H1 (cell line): ENCODE measurements at regions not wholly inside any gene's neighbourhood (a gene's known extent, or its start where the extent isn't known, plus 50 kb on each side); places are given as distances from the start of the nearest gene placed in this dataset.

Source experiments
- CTCF ChIA-PET: fragments of 300-600 bp; sonication (Branson Sonifier 250); formaldehyde crosslinking; loops from one replicate; lab custom pipeline; 2021; ENCODE audit not compliant: partially characterized antibody; lab: Charles Lee
- POLR2A ChIA-PET: fragments of 300-600 bp; sonication (Branson Sonifier 250); formaldehyde crosslinking; loops from one replicate; lab custom pipeline; 2021; ENCODE audit warnings: inconsistent platforms; ENCODE audit not compliant: partially characterized antibody; lab: Charles Lee
- DNase-seq, 2 experiments: peaks; one replicate each; pipeline versions ENCODE4 v3.0.0 to v3.0.0-alpha.2; 2010 to 2022; ENCODE audit warnings: low spot score in 2 of 2, low read depth in 1 of 2, mixed read lengths in 1 of 2
- FAIRE-seq: peaks from 2 replicates; lab custom pipeline; 2011; peaks lifted over from hg19 to GRCh38; lab: Jason Lieb, UNC
- H2AFZ ChIP-seq: 2 replicates; pipeline ENCODE4 v1.8.1; 2012; ENCODE audit warnings: low read length, inconsistent platforms
- H2AK5ac ChIP-seq: 2 replicates; pipeline ENCODE4 v1.6.1; 2013; ENCODE audit warnings: low read depth, low read length
- H2BK120ac ChIP-seq: replicated peaks from 2 replicates; pipeline ENCODE3; 2013; ENCODE audit warnings: low read depth, low read length, inconsistent platforms
- H2BK12ac ChIP-seq: 2 replicates; pipeline ENCODE4 v1.6.1; 2013; ENCODE audit warnings: low read depth, low read length
- H2BK15ac ChIP-seq: 2 replicates; pipeline ENCODE4 v1.6.1; 2013; ENCODE audit warnings: low read length
- H2BK20ac ChIP-seq: 2 replicates; pipeline ENCODE4 v1.6.1; 2013; ENCODE audit warnings: low read length
- H2BK5ac ChIP-seq: 2 replicates; pipeline ENCODE4 v1.6.1; 2013; ENCODE audit warnings: low read depth, low read length
- H3K14ac ChIP-seq: 2 replicates; pipeline ENCODE4 v1.6.1; 2013; ENCODE audit warnings: inconsistent platforms; ENCODE audit not compliant: insufficient read length
- H3K18ac ChIP-seq: 2 replicates; pipeline ENCODE4 v1.6.1; 2013; ENCODE audit warnings: low read length; ENCODE audit errors: extremely low read depth
- H3K23ac ChIP-seq: 2 replicates; pipeline ENCODE4 v1.6.1; 2013; ENCODE audit warnings: inconsistent platforms; ENCODE audit not compliant: insufficient read length
- H3K23me2 ChIP-seq: 2 replicates; pipeline ENCODE4 v1.6.1; 2013; ENCODE audit warnings: low read depth, low read length
- H3K27ac ChIP-seq: 2 replicates; pipeline ENCODE4 v1.6.1; 2011; ENCODE audit warnings: low read depth, low read length, inconsistent platforms
- H3K27me3 ChIP-seq, 4 experiments: replicated peaks in 1 of 4; 1 replicate in 1 of 4; 2 replicates in 3 of 4; pipeline versions ENCODE4 v1.6.1 to v1.8.1; 2011 to 2013; ENCODE audit warnings: low read length in 3 of 4, mild to moderate bottlenecking in 3 of 4, inconsistent platforms in 2 of 4, mixed read lengths in 2 of 4, moderate library complexity in 1 of 4; ENCODE audit not compliant: control insufficient read depth in 3 of 4, insufficient read depth in 3 of 4; ENCODE audit errors: extremely low read depth in 1 of 4
- H3K36me3 ChIP-seq, 4 experiments: 2 replicates each; pipeline versions ENCODE4 v1.6.1 to v1.8.1; 2011 to 2013; ENCODE audit warnings: mild to moderate bottlenecking in 4 of 4, low read length in 3 of 4, moderate library complexity in 2 of 4, control low read depth in 1 of 4, inconsistent platforms in 1 of 4; ENCODE audit not compliant: insufficient read depth in 4 of 4, control insufficient read depth in 2 of 4
- H3K4ac ChIP-seq: replicated peaks from 2 replicates; pipeline ENCODE3; 2013; ENCODE audit warnings: low read length, low read depth, mixed read lengths, inconsistent platforms; ENCODE audit not compliant: insufficient read length
- H3K4me1 ChIP-seq, 4 experiments: replicated peaks in 1 of 4; 1 replicate in 1 of 4; 2 replicates in 3 of 4; pipeline versions ENCODE4 v1.6.1 to v1.8.1; 2011 to 2013; ENCODE audit warnings: low read length in 3 of 4, inconsistent platforms in 2 of 4, mixed read lengths in 1 of 4; ENCODE audit not compliant: insufficient read depth in 4 of 4, control insufficient read depth in 3 of 4
- H3K4me2 ChIP-seq, 2 experiments: 2 replicates each; pipeline versions ENCODE4 v1.6.1 to v1.8.1; 2011 to 2013; ENCODE audit warnings: low read depth in 2 of 2, low read length in 2 of 2, control low read depth in 1 of 2, inconsistent platforms in 1 of 2, mild to moderate bottlenecking in 1 of 2; ENCODE audit not compliant: insufficient read depth in 1 of 2
- H3K4me3 ChIP-seq, 4 experiments: fragments of 200-600, 300-600 bp in 1 of 4; sonication (generic), shearing (Covaris generic), sonication (Bioruptor Twin) in 1 of 4; 2 replicates each; pipeline versions ENCODE4 v1.5.1 to v1.8.1; 2011 to 2016; ENCODE audit warnings: low read length in 4 of 4, low read depth in 3 of 4, control low read depth in 2 of 4, inconsistent platforms in 2 of 4, mild to moderate bottlenecking in 2 of 4, mixed read lengths in 1 of 4, moderate library complexity in 1 of 4; ENCODE audit not compliant: insufficient read depth in 2 of 4; ENCODE audit errors: extremely low read depth in 1 of 4
- H3K56ac ChIP-seq: replicated peaks from 2 replicates; pipeline ENCODE3; 2013; ENCODE audit warnings: low read depth, mild to moderate bottlenecking, mixed read lengths, low read length, inconsistent platforms; ENCODE audit not compliant: insufficient read length
- H3K79me1 ChIP-seq: 2 replicates; pipeline ENCODE4 v1.6.1; 2013; ENCODE audit warnings: low read depth, low read length, control low read depth
- H3K79me2 ChIP-seq, 2 experiments: 2 replicates each; pipeline versions ENCODE4 v1.6.1 to v1.8.1; 2012 to 2013; ENCODE audit warnings: low read length in 2 of 2, mild to moderate bottlenecking in 2 of 2, inconsistent platforms in 1 of 2; ENCODE audit not compliant: insufficient read depth in 2 of 2, control insufficient read depth in 1 of 2
- H3K9ac ChIP-seq, 4 experiments: replicated peaks in 1 of 4; 1 replicate in 1 of 4; 2 replicates in 3 of 4; pipeline versions ENCODE4 v1.6.1 to v1.8.1; 2011 to 2013; ENCODE audit warnings: low read depth in 3 of 4, low read length in 3 of 4, control low read depth in 2 of 4, mild to moderate bottlenecking in 2 of 4, moderate library complexity in 2 of 4, inconsistent platforms in 1 of 4; ENCODE audit errors: extremely low read depth in 1 of 4
- H3K9me3 ChIP-seq, 2 experiments: 2 replicates each; pipeline versions ENCODE4 v1.6.1 to v1.8.1; 2012 to 2013; ENCODE audit warnings: mild to moderate bottlenecking in 2 of 2, moderate library complexity in 2 of 2, control low read depth in 1 of 2, inconsistent platforms in 1 of 2, low read depth in 1 of 2, low read length in 1 of 2, mixed read lengths in 1 of 2; ENCODE audit not compliant: insufficient read depth in 2 of 2
- H4K20me1 ChIP-seq, 2 experiments: replicated peaks in 1 of 2; 2 replicates each; pipeline versions ENCODE3 to v1.8.1; 2011 to 2013; ENCODE audit warnings: inconsistent platforms in 2 of 2, low read length in 2 of 2, mild to moderate bottlenecking in 1 of 2; ENCODE audit not compliant: insufficient read depth in 2 of 2, control insufficient read depth in 1 of 2
- H4K5ac ChIP-seq: 2 replicates; pipeline ENCODE4 v1.6.1; 2013; ENCODE audit warnings: low read length, low read depth, mixed read lengths, inconsistent platforms; ENCODE audit not compliant: insufficient read length
- H4K8ac ChIP-seq: 2 replicates; pipeline ENCODE4 v1.8.0; 2013; ENCODE audit warnings: mild to moderate bottlenecking, moderate library complexity, low read length, inconsistent platforms; ENCODE audit not compliant: insufficient read depth; ENCODE audit errors: extremely low read depth
- H4K91ac ChIP-seq: replicated peaks from 2 replicates; pipeline ENCODE3; 2013; ENCODE audit warnings: low read length, mixed read lengths, inconsistent platforms; ENCODE audit not compliant: insufficient read length
- BCL11A ChIP-seq, 2 experiments: IDR thresholded peaks; one replicate each; pipeline ENCODE4 v1.6.1; 2011; ENCODE audit warnings: low read depth in 2 of 2, low read length in 2 of 2, mild to moderate bottlenecking in 2 of 2
- CREB1 ChIP-seq: IDR thresholded peaks from 2 replicates; pipeline ENCODE4 v1.6.1; 2012; ENCODE audit warnings: inconsistent platforms
- CTCF ChIP-seq, 3 experiments: IDR thresholded peaks; 1 replicate in 2 of 3; 2 replicates in 1 of 3; pipeline versions ENCODE4 v1.5.1 to v1.6.1; 2011; ENCODE audit warnings: low read length in 3 of 3, mild to moderate bottlenecking in 3 of 3, inconsistent platforms in 2 of 3, low read depth in 1 of 3, moderate library complexity in 1 of 3; ENCODE audit not compliant: insufficient read depth in 1 of 3; ENCODE audit errors: control extremely low read depth in 1 of 3
- KDM5A ChIP-seq: fragments of 200-600 bp; IDR thresholded peaks from 2 replicates; pipeline ENCODE4 v1.7.1; 2012; ENCODE audit warnings: mild to moderate bottlenecking, low read length, inconsistent platforms, mixed read lengths
- NRF1 ChIP-seq: IDR thresholded peaks from 2 replicates; pipeline ENCODE4 v1.6.1; 2011; ENCODE audit warnings: mild to moderate bottlenecking, low read depth, low read length, improper control_type of control experiment
- POU5F1 ChIP-seq: IDR thresholded peaks from 2 replicates; pipeline ENCODE4 v1.6.1; 2011; ENCODE audit warnings: low read depth, mild to moderate bottlenecking, low read length, moderate library complexity
- SAP30 ChIP-seq: fragments of 300-600 bp; sonication (generic); IDR thresholded peaks from 2 replicates; pipeline ENCODE4 v1.7.1; 2012; ENCODE audit warnings: low read length, moderate library complexity, mild to moderate bottlenecking, inconsistent platforms; ENCODE audit not compliant: insufficient read depth, insufficient replicate concordance
- SIN3A ChIP-seq, 2 experiments: IDR thresholded peaks in 1 of 2; conservative IDR thresholded peaks in 1 of 2; 2 replicates each; pipeline ENCODE4 v1.6.1; 2011 to 2012; ENCODE audit warnings: low read length in 2 of 2, improper control_type of control experiment in 1 of 2, low read depth in 1 of 2, mild to moderate bottlenecking in 1 of 2
- SP1 ChIP-seq: IDR thresholded peaks from 2 replicates; pipeline ENCODE4 v1.6.1; 2011; ENCODE audit warnings: low read depth, low read length
- SP2 ChIP-seq: IDR thresholded peaks from 2 replicates; pipeline ENCODE4 v1.6.1; 2012; ENCODE audit warnings: mild to moderate bottlenecking, low read length, inconsistent platforms
- SRF ChIP-seq: IDR thresholded peaks from 2 replicates; pipeline ENCODE4 v1.6.1; 2011; ENCODE audit warnings: mild to moderate bottlenecking, low read depth, low read length, moderate library complexity
- WGBS, 2 experiments: shearing (Covaris generic) in 1 of 2; methylation state at CpG; one replicate each; pipeline versions ENCODE4 v1.1.6 to v1.1.7; 2013 to 2015; ENCODE audit warnings: low lambda C conversion rate in 2 of 2, mixed read lengths in 2 of 2, inconsistent platforms in 1 of 2, low coverage in 1 of 2, missing lambda C conversion rate in 1 of 2; ENCODE audit not compliant: insufficient replicate concordance in 2 of 2, insufficient coverage in 1 of 2, insufficient read length in 1 of 2; ENCODE audit errors: extremely low coverage in 1 of 2, missing lambda C conversion rate in 1 of 2; 5-methylcytosine and 5-hydroxymethylcytosine counted together

- Histone ChIP-seq H3K4me2 (no peak overlapping the region), H2BK120ac (no peak overlapping the region), H2BK15ac (no peak overlapping the region), H4K5ac (no peak overlapping the region), H2AK5ac (no peak overlapping the region), H3K18ac (no peak overlapping the region), H2BK20ac (no peak overlapping the region), H2BK5ac (no peak overlapping the region), H3K79me2 (no peaks in the 10 kb centered on the region), H3K4me1 (no peaks in the 10 kb centered on the region), H3K23ac (no peak overlapping the region), H4K20me1 (no peaks in the 10 kb centered on the region), H3K27me3 (no peaks in the 10 kb centered on the region), H3K9ac (no peak overlapping the region), H3K4me3 (no peak overlapping the region), H3K27ac (no peak overlapping the region), H3K23me2 (no peaks in the 10 kb centered on the region), H4K91ac (no peak overlapping the region), H3K4ac (no peak overlapping the region), H2BK12ac (no peak overlapping the region), H4K8ac (no peak overlapping the region), H3K79me1 (no peaks in the 10 kb centered on the region), H3K14ac (no peak overlapping the region), H3K9me3 (no peaks in the 10 kb centered on the region), H3K56ac (no peak overlapping the region), H2AFZ (no peak overlapping the region), H3K36me3 (no peaks in the 10 kb centered on the region; a peak in 1 of 8 replicates)
- TF ChIP-seq SP2: no peak
- no peak for TF ChIP-seq CREB1
- no peak for TF ChIP-seq NRF1
- TF ChIP-seq KDM5A: no peak
- TF ChIP-seq SP1: no peak
- TF ChIP-seq POU5F1: no peak
- TF ChIP-seq CTCF (IDR thresholded peaks at IDR 0.05; ENCODE audit: control extremely low read depth in 1 of 3, insufficient read depth in 1 of 3, low read depth in 1 of 3, low read length in 3 of 3): no peak
- TF ChIP-seq SAP30: no peak
- no peak for TF ChIP-seq BCL11A (IDR thresholded peaks at IDR 0.05; ENCODE audit: low read depth in 2 of 2, low read length in 2 of 2)
- no peak for TF ChIP-seq SIN3A (conservative IDR thresholded peaks at IDR 0.05 in 1 of 2, IDR thresholded peaks at IDR 0.05 in 1 of 2; ENCODE audit: low read depth in 1 of 2, low read length in 2 of 2)
- TF ChIP-seq SRF: no peak
- POLR2A ChIA-PET: no interaction called here
- no peak for DNase-seq
- WGBS, 2 experiments: 69% methylated on average over 1 of the region's 1 CpG; no CpG with 5 or more reads in 1 of the 2 experiments
- CTCF ChIA-PET: interaction anchor here (1.6 kb wide), 1 partner anchor 37 kb away, joined by 6 read pairs; no protein-coding TSS in a partner anchor
- FAIRE-seq: no peak
Measured at GRCh38 chr6:86744048-86744447, 193.3 kb upstream of the HTR1E start.
